Stimulated activated CD8-positive, alpha-beta memory T cell treated with anti-CD3 and anti-CD28 coated beads, Interleukin-15, amount 100 ng/mL, for 1 hour (primary cell): ENCODE measurements at regions not wholly inside any gene's neighbourhood (a gene's known extent, or its start where the extent isn't known, plus 50 kb on each side); places are given as distances from the start of the nearest gene placed in this dataset.

Experiments used
- DNase-seq: peaks from one replicate; pipeline ENCODE4 v3.0.0-alpha.2; 2020; ENCODE audit warnings: low read depth

- no peak for DNase-seq
Observed at GRCh38 chr11:112786886-112787530, 174.2 kb upstream of the NCAM1 start.

- no peak for DNase-seq
Observed at GRCh38 chr11:112789481-112789880, 171.7 kb upstream of the NCAM1 start.

- no peak for DNase-seq
Observed at GRCh38 chr11:112790286-112790685, 170.9 kb upstream of the NCAM1 start.

GRCh38 chr11:112792070-112792469, 169.2 kb upstream of the NCAM1 start:
- no peak for DNase-seq

GRCh38 chr11:112793416-112793815, 167.8 kb upstream of the NCAM1 start:
- no peak for DNase-seq

- no peak for DNase-seq
Observed at GRCh38 chr11:112794331-112794846, 166.8 kb upstream of the NCAM1 start.

- no peak for DNase-seq
Observed at GRCh38 chr11:112795142-112795815, 165.9 kb upstream of the NCAM1 start.

GRCh38 chr11:112795911-112796649, 165.1 kb upstream of the NCAM1 start:
- no peak for DNase-seq

GRCh38 chr11:112797092-112797491, 164.1 kb upstream of the NCAM1 start:
- DNase-seq: no peak

- DNase-seq: no peak
Observed at GRCh38 chr11:112797648-112798293, 163.4 kb upstream of the NCAM1 start.

- DNase-seq: no peak
Observed at GRCh38 chr11:112801025-112801816, 160.0 kb upstream of the NCAM1 start.

- DNase-seq: no peak
Observed at GRCh38 chr11:112801817-112802088, 159.5 kb upstream of the NCAM1 start.

- DNase-seq: no peak
Observed at GRCh38 chr11:112805658-112806057, 155.6 kb upstream of the NCAM1 start.

- no peak for DNase-seq
Observed at GRCh38 chr11:112806256-112806655, 155.0 kb upstream of the NCAM1 start.

- no peak for DNase-seq
Observed at GRCh38 chr11:112806876-112807275, 154.3 kb upstream of the NCAM1 start.

GRCh38 chr11:112809429-112809828, 151.8 kb upstream of the NCAM1 start:
- DNase-seq: no peak

GRCh38 chr11:112810951-112811350, 150.3 kb upstream of the NCAM1 start:
- no peak for DNase-seq

- DNase-seq: no peak
Observed at GRCh38 chr11:112811783-112812182, 149.4 kb upstream of the NCAM1 start.

GRCh38 chr11:112812729-112813128, 148.5 kb upstream of the NCAM1 start:
- DNase-seq: no peak

- DNase-seq: no peak
Observed at GRCh38 chr11:112814168-112814567, 147.1 kb upstream of the NCAM1 start.

GRCh38 chr11:112817376-112817775, 143.8 kb upstream of the NCAM1 start:
- DNase-seq: no peak
